Endodermal cell (in vitro differentiated cells): ENCODE measurements at regions not wholly inside any gene's neighbourhood (a gene's known extent, or its start where the extent isn't known, plus 50 kb on each side); places are given as distances from the start of the nearest gene placed in this dataset.

ENCODE experiments used
- DNase-seq: peaks from one replicate; pipeline ENCODE4 v3.0.0-alpha.2; 2017
- H3K27ac ChIP-seq: 2 replicates; pipeline ENCODE4 v1.5.1; 2013; ENCODE audit warnings: mild to moderate bottlenecking, low read depth, low read length, moderate library complexity
- H3K27me3 ChIP-seq: 2 replicates; pipeline ENCODE4 v1.6.1; 2013; ENCODE audit warnings: mild to moderate bottlenecking, low read length, moderate library complexity; ENCODE audit not compliant: insufficient read depth, control insufficient read depth, poor library complexity, severe bottlenecking
- H3K36me3 ChIP-seq: 2 replicates; pipeline ENCODE4 v1.7.0; 2013; ENCODE audit warnings: mild to moderate bottlenecking, low read length, moderate library complexity; ENCODE audit not compliant: control insufficient read depth, insufficient read depth
- H3K4me1 ChIP-seq: one replicate; pipeline ENCODE4 v1.7.0; 2013; ENCODE audit warnings: low read length; ENCODE audit not compliant: control insufficient read depth, insufficient read depth
- H3K4me3 ChIP-seq: 2 replicates; pipeline ENCODE4 v1.5.1; 2013; ENCODE audit warnings: mild to moderate bottlenecking, low read length, moderate library complexity
- H3K9ac ChIP-seq: 2 replicates; pipeline ENCODE4 v1.6.1; 2013; ENCODE audit warnings: mild to moderate bottlenecking, low read length, moderate library complexity; ENCODE audit not compliant: poor library complexity, severe bottlenecking; ENCODE audit errors: extremely low read depth
- H3K9me3 ChIP-seq: 2 replicates; pipeline ENCODE4 v1.6.1; 2013; ENCODE audit warnings: mild to moderate bottlenecking, low read length, moderate library complexity; ENCODE audit not compliant: control insufficient read depth
- H3K27ac Mint-ChIP-seq: 2 replicates; pipeline ENCODE4 v1.8.0; 2020; ENCODE audit warnings: mixed read lengths
- H3K27me3 Mint-ChIP-seq: 2 replicates; pipeline ENCODE4 v1.8.0; 2021; ENCODE audit warnings: mild to moderate bottlenecking, mixed read lengths; ENCODE audit not compliant: insufficient read depth
- H3K36me3 Mint-ChIP-seq: 2 replicates; pipeline ENCODE4 v1.8.0; 2020; ENCODE audit warnings: low read depth, mixed read lengths
- H3K4me1 Mint-ChIP-seq: 2 replicates; pipeline ENCODE4 v1.8.0; 2020; ENCODE audit warnings: mixed read lengths
- H3K4me3 Mint-ChIP-seq: 2 replicates; pipeline ENCODE4 v1.8.0; 2020; ENCODE audit warnings: mild to moderate bottlenecking, moderate library complexity, mixed read lengths
- H3K9me3 Mint-ChIP-seq: 2 replicates; pipeline ENCODE4 v1.8.0; 2020; ENCODE audit warnings: mild to moderate bottlenecking, mixed read lengths
- WGBS, 2 experiments: methylation state at CpG; one replicate each; pipeline versions ENCODE4 v1.1.5 to v1.1.7; 2013; ENCODE audit warnings: missing lambda C conversion rate in 2 of 2, mixed read lengths in 1 of 2; ENCODE audit not compliant: insufficient coverage in 1 of 2, insufficient read length in 1 of 2; 5-methylcytosine and 5-hydroxymethylcytosine counted together
- TF ChIP-seq, protein P1 (sequence below): fragments of 200-600 bp; sonication (generic); conservative IDR thresholded peaks from 2 replicates; pipeline ENCODE4 v1.5.0; 2021; ENCODE audit warnings: antibody characterized with exemption, mild to moderate bottlenecking

DNA sequence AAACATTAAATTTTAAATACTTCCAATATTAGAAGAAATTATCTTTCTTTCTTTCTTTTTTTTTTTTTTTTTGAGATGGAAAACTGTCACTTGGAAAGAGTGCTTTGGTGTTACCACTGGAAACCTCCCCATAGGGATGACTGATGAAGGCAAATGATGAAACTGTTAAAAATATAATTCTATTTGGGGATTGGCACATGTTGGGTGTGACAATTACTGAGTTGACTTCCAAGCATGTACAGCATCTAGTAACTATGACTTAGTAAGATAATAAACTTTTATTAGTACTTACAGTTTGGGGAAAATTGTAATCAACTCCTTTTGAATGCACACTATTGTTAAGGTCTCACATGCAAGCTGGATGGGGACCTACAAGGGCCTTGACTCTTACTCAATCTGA lies 592.5 kb downstream of the KCTD12 start:
- DNase-seq, result no peak
- no peaks in the 10 kb centered on the region for H3K4me1 ChIP-seq
- H3K36me3 ChIP-seq, result no peaks in the 10 kb centered on the region
- no peaks in the 10 kb centered on the region for H3K9me3 ChIP-seq
- H3K27me3 ChIP-seq, result no peaks in the 10 kb centered on the region
- H3K4me3 ChIP-seq, result no peak overlapping the region
- H3K27ac ChIP-seq, result no peak overlapping the region
- no peaks in the 10 kb centered on the region for H3K36me3 Mint-ChIP-seq
- no peak overlapping the region for H3K4me3 Mint-ChIP-seq
- no peak overlapping the region for H3K27ac Mint-ChIP-seq
- H3K9ac ChIP-seq, result no peak overlapping the region
- TF ChIP-seq, protein P1, sequence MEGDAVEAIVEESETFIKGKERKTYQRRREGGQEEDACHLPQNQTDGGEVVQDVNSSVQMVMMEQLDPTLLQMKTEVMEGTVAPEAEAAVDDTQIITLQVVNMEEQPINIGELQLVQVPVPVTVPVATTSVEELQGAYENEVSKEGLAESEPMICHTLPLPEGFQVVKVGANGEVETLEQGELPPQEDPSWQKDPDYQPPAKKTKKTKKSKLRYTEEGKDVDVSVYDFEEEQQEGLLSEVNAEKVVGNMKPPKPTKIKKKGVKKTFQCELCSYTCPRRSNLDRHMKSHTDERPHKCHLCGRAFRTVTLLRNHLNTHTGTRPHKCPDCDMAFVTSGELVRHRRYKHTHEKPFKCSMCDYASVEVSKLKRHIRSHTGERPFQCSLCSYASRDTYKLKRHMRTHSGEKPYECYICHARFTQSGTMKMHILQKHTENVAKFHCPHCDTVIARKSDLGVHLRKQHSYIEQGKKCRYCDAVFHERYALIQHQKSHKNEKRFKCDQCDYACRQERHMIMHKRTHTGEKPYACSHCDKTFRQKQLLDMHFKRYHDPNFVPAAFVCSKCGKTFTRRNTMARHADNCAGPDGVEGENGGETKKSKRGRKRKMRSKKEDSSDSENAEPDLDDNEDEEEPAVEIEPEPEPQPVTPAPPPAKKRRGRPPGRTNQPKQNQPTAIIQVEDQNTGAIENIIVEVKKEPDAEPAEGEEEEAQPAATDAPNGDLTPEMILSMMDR, result no peak
- no peaks in the 10 kb centered on the region for H3K4me1 Mint-ChIP-seq
- H3K9me3 Mint-ChIP-seq, result peaks cover 16% of the 10 kb centered on the region
- H3K27me3 Mint-ChIP-seq, result no peaks in the 10 kb centered on the region

DNA sequence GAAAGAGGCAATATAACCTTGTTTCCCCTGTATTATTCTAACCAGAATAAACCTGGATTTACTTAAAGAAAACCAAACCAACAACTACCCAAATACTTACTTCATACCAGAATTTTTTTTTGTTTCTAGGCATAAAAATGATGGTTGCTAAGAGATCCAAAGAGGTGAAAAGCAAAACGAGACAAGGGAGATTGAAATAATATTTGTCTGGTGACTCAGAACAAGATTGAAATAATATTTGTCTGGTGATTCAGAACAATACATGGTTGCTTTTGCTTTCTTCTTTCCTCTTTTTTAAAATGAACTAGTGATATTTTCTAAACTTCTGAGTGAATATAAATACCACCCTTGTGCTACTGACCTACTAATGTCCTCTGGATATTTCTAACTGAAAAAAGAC lies 592.9 kb downstream of the KCTD12 start:
- TF ChIP-seq, protein P1, result no peak
- 80 to 100% methylated on average over 1 of the region's 1 CpG for WGBS, 2 experiments
- Mint-ChIP-seq H3K4me1 (no peaks in the 10 kb centered on the region), H3K27me3 (no peaks in the 10 kb centered on the region), H3K27ac (no peak overlapping the region), H3K9me3 (peaks cover 16% of the 10 kb centered on the region), H3K4me3 (no peak overlapping the region), H3K36me3 (no peaks in the 10 kb centered on the region)
- Histone ChIP-seq H3K27ac (no peak overlapping the region), H3K9me3 (no peaks in the 10 kb centered on the region), H3K9ac (no peak overlapping the region), H3K4me1 (no peaks in the 10 kb centered on the region), H3K36me3 (no peaks in the 10 kb centered on the region), H3K4me3 (no peak overlapping the region), H3K27me3 (no peaks in the 10 kb centered on the region)
- DNase-seq, result no peak

DNA sequence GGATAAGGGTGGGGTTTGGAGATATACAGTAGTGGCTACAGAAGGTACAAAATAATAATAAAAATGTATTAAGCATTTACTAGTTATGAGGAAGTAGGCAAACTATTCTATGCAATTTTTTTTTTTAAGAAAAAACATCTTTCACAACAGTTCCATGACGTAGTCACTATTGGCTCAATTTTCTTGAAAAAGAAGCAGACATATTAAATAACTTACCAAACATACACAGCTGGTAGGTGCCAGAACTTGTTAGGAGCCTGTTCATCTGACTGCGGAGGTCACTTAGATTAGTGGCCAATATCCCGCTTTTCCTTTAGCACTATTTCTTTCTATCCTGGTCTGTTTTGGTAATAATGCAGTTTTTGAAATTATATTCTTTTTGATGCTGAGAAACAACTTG lies 593.5 kb downstream of the KCTD12 start:
- Histone ChIP-seq H3K36me3 (no peaks in the 10 kb centered on the region), H3K27ac (no peak overlapping the region), H3K27me3 (no peaks in the 10 kb centered on the region), H3K4me3 (no peak overlapping the region), H3K4me1 (no peaks in the 10 kb centered on the region), H3K9ac (no peak overlapping the region), H3K9me3 (no peaks in the 10 kb centered on the region)
- DNase-seq, result no peak
- H3K27me3 Mint-ChIP-seq, result no peaks in the 10 kb centered on the region
- H3K27ac Mint-ChIP-seq, result no peak overlapping the region
- H3K4me3 Mint-ChIP-seq, result no peak overlapping the region
- no peaks in the 10 kb centered on the region for H3K36me3 Mint-ChIP-seq
- 83 to 91% methylated on average over 1 to 3 of the region's 3 CpGs for WGBS, 2 experiments
- H3K9me3 Mint-ChIP-seq, result peaks cover 16% of the 10 kb centered on the region
- TF ChIP-seq, protein P1, result no peak
- no peaks in the 10 kb centered on the region for H3K4me1 Mint-ChIP-seq
